Heart right ventricle (tissue), 16 donors: ENCODE measurements at regions not wholly inside any gene's neighbourhood (a gene's known extent, or its start where the extent isn't known, plus 50 kb on each side); places are given as distances from the start of the nearest gene placed in this dataset.

Experiments used
- ATAC-seq, 8 donors: fragments of 200-7000 bp; cut with Tn5 transposase; one replicate each; pipeline ENCODE4 v1.9.1; 2020; ENCODE audit warnings: mild to moderate bottlenecking in 8 of 8, moderate library complexity in 8 of 8, moderate number of reproducible peaks in 1 of 8
- DNase-seq, 2 donors: peaks; one replicate each; pipeline ENCODE4 v3.0.0-alpha.2; 2020
- H3K27ac ChIP-seq, 10 donors: fragments of 200-600 bp; sonication (generic) in 2 of 10; one replicate each; pipeline versions ENCODE4 v1.5.0 to v1.8.0; 2020 to 2022; ENCODE audit warnings: mild to moderate bottlenecking in 3 of 10
- H3K27me3 ChIP-seq, 7 donors: fragments of 200-600 bp; one replicate each; pipeline ENCODE4 v1.8.0; 2021 to 2022; ENCODE audit warnings: mild to moderate bottlenecking in 2 of 7
- H3K36me3 ChIP-seq, 9 donors: fragments of 200-600 bp; sonication (generic) in 1 of 9; one replicate each; pipeline versions ENCODE4 v1.5.0 to v1.8.0; 2020 to 2022; ENCODE audit warnings: mild to moderate bottlenecking in 2 of 9
- H3K4me1 ChIP-seq, 9 donors: fragments of 200-600 bp; sonication (generic) in 1 of 9; one replicate each; pipeline versions ENCODE4 v1.5.0 to v1.8.0; 2020 to 2022; ENCODE audit warnings: mild to moderate bottlenecking in 4 of 9
- H3K4me3 ChIP-seq, 10 donors: fragments of 200-600 bp; sonication (generic) in 2 of 10; one replicate each; pipeline versions ENCODE4 v1.5.0 to v1.8.0; 2020 to 2022; ENCODE audit warnings: mild to moderate bottlenecking in 7 of 10, moderate library complexity in 2 of 10
- H3K9me3 ChIP-seq, 11 donors: fragments of 200-600 bp in 10 of 11; sonication (generic) in 2 of 11; one replicate each; pipeline versions ENCODE4 v1.5.0 to v1.8.0; 2013 to 2022; ENCODE audit warnings: mild to moderate bottlenecking in 2 of 11, control low read depth in 1 of 11, moderate library complexity in 1 of 11
- CTCF ChIP-seq, 9 donors: fragments of 200-600 bp; sonication (generic) in 2 of 9; IDR thresholded peaks; one replicate each; pipeline versions ENCODE4 v1.5.0 to v1.8.0; 2021 to 2022; ENCODE audit warnings: antibody characterized with exemption in 9 of 9, mild to moderate bottlenecking in 5 of 9, moderate library complexity in 1 of 9
- WGBS, 2 donors: extraction: QIAGEN DNeasy Blood & Tissue Kit; methylation state at CpG; one replicate each; pipeline ENCODE4 v1.1.7; 2013; ENCODE audit warnings: inconsistent platforms in 1 of 2; 5-methylcytosine and 5-hydroxymethylcytosine counted together
- intact Hi-C, 10 donors: fragments of 100-400 bp; cut with DNase I; formaldehyde crosslinking; loops; one replicate each; pipeline versions ENCODE4 v1.11.1 to v1.14.2; 2022
- donor health status: Arrhythmogenic right ventricular cardiomyopathy.
- donor health status: ischemic (EF 13 %, LVEDD 7.1; RV severe dilation, severe dysfunction).
- donor health status: healthy with polysubstance abuse.
- donor health status: DM: no; HTN: yes; CAD: no.
- donor health status: DM: no; HTN: no; CAD: no.
- donor health status: ischemic (EF 25% LVEDD 6.9; RV normal size, moderate dysfunction).
- donor health status: ischemic (EF 25% LVEDD 5.7; RV mildly dilated, moderate dysfunction).
- donor health status: healthy.
- donor health status: DM: yes; HTN: yes; CAD: no.
- donor health status: Ischemic cardiomyopathy.
- donor health status: ischemic (EF 35%, LVEDD 5.7; RV mildly dilated, moderate dysfunction).
- donor health status: nonischemic (EF 11% LVEDD 7.7; RV severe dilation, severe dysfunction).
- donor health status: DM: yes; HTN: yes; CAD: no.
- donor health status: PGD.
- donor health status: ischemic (EF 29% LVEDD 5.4; RV normal size, mild dysfunction).
- donor health status: nonischemic (EF 23%, LVEDD 6.1; RV moderate dilation, normal function).

- no peak for DNase-seq
- H3K9me3 ChIP-seq: no peaks in the 10 kb centered on the region
- no peak for TF ChIP-seq CTCF (IDR thresholded peaks at IDR 0.05)
- H3K4me1 ChIP-seq: peaks cover 0 to 16% (median 9%) of the 10 kb centered on the region in 9 donors
- no peaks in the 10 kb centered on the region for H3K27me3 ChIP-seq
- H3K36me3 ChIP-seq: no peaks in the 10 kb centered on the region
- H3K27ac ChIP-seq: no peak overlapping the region
- H3K4me3 ChIP-seq: no peak overlapping the region
- 76 to 79% methylated on average over 6 of the region's 6 CpGs for WGBS, 2 donors
- intact Hi-C loops: loop anchor here in 2 of 10 donors (5.0 to 10.0 kb wide), 2 partner anchors 67 to 195 kb away; partner anchors contain the start of gene PPM1B (in 2 of the 2)
- ATAC-seq: no peak
These were observed 71.3 kb upstream of the PPM1B start for GRCh38 chr2:44097322-44097907.

GRCh38 chr2:44098050-44098449, 70.6 kb upstream of the PPM1B start:
- Histone ChIP-seq H3K27ac (no peak overlapping the region), H3K36me3 (no peaks in the 10 kb centered on the region), H3K9me3 (no peaks in the 10 kb centered on the region), H3K4me3 (no peak overlapping the region), H3K27me3 (no peaks in the 10 kb centered on the region), H3K4me1 (peaks cover 0 to 17% (median 9%) of the 10 kb centered on the region in 9 donors)
- DNase-seq (no peak), ATAC-seq (no peak)
- intact Hi-C loops: loop anchor here in 2 of 10 donors (5.0 to 10.0 kb wide), 2 partner anchors 67 to 194 kb away; partner anchors contain the start of gene PPM1B (in 2 of the 2)
- no peak for TF ChIP-seq CTCF (IDR thresholded peaks at IDR 0.05)
- WGBS, 2 donors: 81 to 83% methylated on average over 3 of the region's 3 CpGs

- Histone ChIP-seq H3K4me3 (no peak overlapping the region), H3K36me3 (no peaks in the 10 kb centered on the region), H3K9me3 (no peaks in the 10 kb centered on the region), H3K27ac (no peak overlapping the region), H3K27me3 (no peaks in the 10 kb centered on the region), H3K4me1 (peaks cover 0 to 24% (median 9%) of the 10 kb centered on the region in 9 donors)
- DNase-seq (no peak), ATAC-seq (no peak)
- no peak for TF ChIP-seq CTCF (IDR thresholded peaks at IDR 0.05)
- intact Hi-C loops: loop anchor here in 2 of 10 donors (5.0 to 10.0 kb wide), 2 partner anchors 66 to 193 kb away; partner anchors contain the start of gene PPM1B (in 2 of the 2)
- WGBS, 2 donors: 83 to 90% methylated on average over 6 of the region's 6 CpGs
These were observed 69.8 kb upstream of the PPM1B start for GRCh38 chr2:44098891-44099290.

- H3K4me1 ChIP-seq: peaks cover 0 to 25% (median 9%) of the 10 kb centered on the region in 9 donors
- H3K9me3 ChIP-seq: no peaks in the 10 kb centered on the region
- DNase-seq (peak; percentile 18 to 34), ATAC-seq (peak; percentile 76 to 97 (median 87))
- TF ChIP-seq CTCF (IDR thresholded peaks at IDR 0.05): no peak
- 30 to 44% methylated on average over 3 of the region's 3 CpGs for WGBS, 2 donors
- intact Hi-C loops: no loop called here
- no peak overlapping the region for H3K4me3 ChIP-seq
- no peak overlapping the region for H3K27ac ChIP-seq
- no peaks in the 10 kb centered on the region for H3K36me3 ChIP-seq
- H3K27me3 ChIP-seq: no peaks in the 10 kb centered on the region
These were observed 68.3 kb upstream of the PPM1B start for GRCh38 chr2:44100351-44100750.
